K562 (cell line): ENCODE measurements at regions not wholly inside any gene's neighbourhood (a gene's known extent, or its start where the extent isn't known, plus 50 kb on each side); places are given as distances from the start of the nearest gene placed in this dataset.

Experiments
- ATAC-seq: fragments of 200-7000 bp; cut with Tn5 transposase; 3 replicates; pipeline ENCODE4 v1.9.1; 2020; ENCODE audit warnings: moderate library complexity
- BruUV-seq: library from RNA; stranded (reverse); fragments of 400-500 nt; replicated peaks from 2 replicates; lab custom pipeline; 2021; lab: Mats Ljungman, UMichigan
- CTCF ChIA-PET: fragments of 300-600 bp; formaldehyde crosslinking; extraction: SDS; loops from one replicate; lab custom pipeline; 2021; ENCODE audit warnings: low intra/inter-chr PET ratio; lab: Yijun Ruan, JAX
- POLR2A ChIA-PET: fragments of 300-600, 350-650 bp; sonication (Branson Sonifier 250); formaldehyde crosslinking; extraction: SDS; loops from one replicate; lab custom pipeline; 2021; ENCODE audit warnings: antibody characterized with exemption, inconsistent platforms; lab: Yijun Ruan, JAX
- DNase-seq, 4 experiments: peaks; one replicate each; pipeline versions ENCODE4 v3.0.0 to v3.0.0-alpha.2; 2011 to 2018; ENCODE audit warnings: low spot score in 3 of 4, mixed read lengths in 3 of 4; ENCODE audit errors: extremely low read depth in 1 of 4
- FAIRE-seq: peaks from 2 replicates; lab custom pipeline; 2011; peaks lifted over from hg19 to GRCh38; lab: Jason Lieb, UNC
- H2AFZ ChIP-seq: 2 replicates; pipeline ENCODE4 v1.6.0; 2011; ENCODE audit warnings: low read depth, low read length, control low read depth, inconsistent platforms
- H3K27ac ChIP-seq: fragments of 200-600 bp; 3 replicates; pipeline ENCODE4 v1.8.0; 2011; ENCODE audit warnings: low read depth, mild to moderate bottlenecking, control low read depth, inconsistent platforms, low read length, moderate library complexity, mixed read lengths; ENCODE audit errors: extremely low read depth
- H3K27me3 ChIP-seq, 2 experiments: fragments of 300-600 bp in 1 of 2; 2 replicates in 1 of 2; 3 replicates in 1 of 2; pipeline versions ENCODE4 v1.6.0 to v1.8.0; 2011; ENCODE audit warnings: inconsistent platforms in 2 of 2, low read length in 2 of 2, mild to moderate bottlenecking in 1 of 2, mixed read lengths in 1 of 2, moderate library complexity in 1 of 2; ENCODE audit not compliant: control insufficient read depth in 2 of 2, insufficient read depth in 2 of 2
- H3K36me3 ChIP-seq: fragments of 300-600 bp; 3 replicates; pipeline ENCODE4 v1.8.0; 2011; ENCODE audit warnings: mild to moderate bottlenecking, low read length, inconsistent platforms; ENCODE audit not compliant: control insufficient read depth, insufficient read depth
- H3K4me1 ChIP-seq, 2 experiments: fragments of 200-600 bp in 1 of 2; replicated peaks in 1 of 2; 2 replicates in 1 of 2; 3 replicates in 1 of 2; pipeline versions ENCODE4 v1.5.1 to v1.8.0; 2011; ENCODE audit warnings: inconsistent platforms in 2 of 2, low read length in 2 of 2, mild to moderate bottlenecking in 1 of 2, mixed read lengths in 1 of 2, moderate library complexity in 1 of 2; ENCODE audit not compliant: control insufficient read depth in 2 of 2, insufficient read depth in 2 of 2
- H3K4me2 ChIP-seq: 2 replicates; pipeline ENCODE4 v1.6.1; 2011; ENCODE audit warnings: low read length, control low read depth, inconsistent platforms, mixed read lengths; ENCODE audit not compliant: insufficient read depth
- H3K4me3 ChIP-seq: fragments of 200-600 bp; sonication (generic), shearing (Covaris generic); 2 replicates; pipeline ENCODE4 v1.5.1; 2016; ENCODE audit warnings: control low read depth, inconsistent platforms
- H3K79me2 ChIP-seq: fragments of 200-600 bp; 3 replicates; pipeline ENCODE4 v1.8.0; 2011; ENCODE audit warnings: low read length, inconsistent platforms; ENCODE audit not compliant: control insufficient read depth, insufficient read depth
- H3K9ac ChIP-seq, 2 experiments: 2 replicates each; pipeline versions ENCODE4 v1.6.0 to v1.6.1; 2011; ENCODE audit warnings: low read depth in 2 of 2, low read length in 2 of 2, control low read depth in 1 of 2, inconsistent platforms in 1 of 2, mild to moderate bottlenecking in 1 of 2, mixed read lengths in 1 of 2; ENCODE audit not compliant: insufficient read depth in 1 of 2
- H3K9me1 ChIP-seq: one replicate; pipeline ENCODE4 v1.6.0; 2011; ENCODE audit warnings: inconsistent platforms, mild to moderate bottlenecking, low read length, moderate library complexity; ENCODE audit not compliant: control insufficient read depth, insufficient read depth
- H3K9me3 ChIP-seq: replicated peaks from 2 replicates; pipeline ENCODE4 v1.5.1; 2011; ENCODE audit warnings: low read depth, low read length, inconsistent platforms; ENCODE audit not compliant: control insufficient read depth, insufficient read depth
- H4K20me1 ChIP-seq: replicated peaks from 2 replicates; pipeline ENCODE4 v1.6.1; 2011; ENCODE audit warnings: low read length, inconsistent platforms, mixed read lengths; ENCODE audit not compliant: control insufficient read depth, insufficient read depth
- AFF4 ChIP-seq: sonication (generic); formaldehyde crosslinking; IDR thresholded peaks from 2 replicates; pipeline ENCODE4 v1.8.0; 2023; ENCODE audit warnings: mild to moderate bottlenecking, missing genetic modification reagents
- HSF4 ChIP-seq: fragments of 250-450 bp; sonication (Bioruptor Pico); IDR thresholded peaks from 2 replicates; pipeline ENCODE4 v2.1.2; 2022; ENCODE audit warnings: mild to moderate bottlenecking, moderate library complexity, borderline replicate concordance
- KAT2B ChIP-seq: IDR thresholded peaks from one replicate; pipeline ENCODE4 v1.6.1; 2012; ENCODE audit warnings: low read depth, mild to moderate bottlenecking, control low read depth, inconsistent platforms, low read length, moderate library complexity
- MYNN ChIP-seq, 2 experiments: sonication (generic); formaldehyde crosslinking in 1 of 2; IDR thresholded peaks; 2 replicates each; pipeline versions ENCODE4 v1.5.0 to v1.6.1; 2016 to 2020; ENCODE audit warnings: antibody characterized with exemption in 1 of 2, missing genetic modification reagents in 1 of 2
- NR4A1 ChIP-seq, 2 experiments: fragments of 250-450 bp in 1 of 2; fragments of 450-650 bp in 1 of 2; sonication (Bioruptor Pico) in 1 of 2; IDR thresholded peaks; 2 replicates each; pipeline versions ENCODE4 v1.4.0 to v1.6.1; 2016 to 2020; ENCODE audit warnings: mild to moderate bottlenecking in 2 of 2, missing compliant biosample characterization in 1 of 2, missing genetic modification characterization in 1 of 2, moderate library complexity in 1 of 2
- PHF20 ChIP-seq: fragments of 450-650 bp; IDR thresholded peaks from 2 replicates; pipeline ENCODE4 v1.6.1; 2018; ENCODE audit not compliant: partially characterized antibody
- SMARCC2 ChIP-seq: fragments of 450-650 bp; IDR thresholded peaks from 2 replicates; pipeline ENCODE4 v1.6.1; 2017; ENCODE audit warnings: antibody characterized with exemption, moderate library complexity, mild to moderate bottlenecking, low read depth
- SREBF2 ChIP-seq: sonication (generic); formaldehyde crosslinking; IDR thresholded peaks from 2 replicates; pipeline ENCODE4 v1.4.0; 2020; ENCODE audit warnings: mild to moderate bottlenecking, missing genetic modification reagents
- TRIM28 ChIP-seq: fragments of 450-650 bp; IDR thresholded peaks from 2 replicates; pipeline ENCODE4 v1.6.1; 2017
- ZNF263 ChIP-seq: sonication (generic); formaldehyde crosslinking; IDR thresholded peaks from 2 replicates; pipeline ENCODE4 v1.8.0; 2022; ENCODE audit warnings: mild to moderate bottlenecking, missing genetic modification reagents, borderline replicate concordance
- whole genome bisulfite sequencing: fragments of 100-300 bp; shearing (Covaris generic); methylation state at CpG from one replicate; pipeline ENCODE4 v1.1.6; 2016; ENCODE audit warnings: low coverage, mixed read lengths; ENCODE audit not compliant: insufficient coverage; ENCODE audit errors: missing lambda C conversion rate; 5-methylcytosine and 5-hydroxymethylcytosine counted together
- in situ Hi-C: fragments of 300-500 bp; cut with MboI; formaldehyde crosslinking; loops from 4 replicates; pipeline ENCODE4 v1.15.0; 2018; ENCODE audit warnings: inconsistent platforms, mixed read lengths
- intact Hi-C: fragments of 100-400 bp; cut with micrococcal nuclease; formaldehyde crosslinking; loops from 2 replicates; pipeline ENCODE4 v1.14.2; 2022
- TF ChIP-seq, protein P1 (sequence below): sonication (generic); formaldehyde crosslinking; IDR thresholded peaks from 2 replicates; pipeline ENCODE4 v1.8.1; 2023; ENCODE audit warnings: mild to moderate bottlenecking, missing genetic modification reagents
- TF ChIP-seq, protein P2 (sequence below): fragments of 450-650 bp; formaldehyde crosslinking; IDR thresholded peaks from 2 replicates; pipeline ENCODE4 v1.4.0; 2022; ENCODE audit warnings: missing genetic modification characterization

- no peak for TF ChIP-seq ZNF263 (CRISPR knock-in tag)
- no peak for TF ChIP-seq MYNN (IDR thresholded peaks at IDR 0.05)
- no peak for TF ChIP-seq MYNN (CRISPR knock-in tag; IDR thresholded peaks at IDR 0.05)
These were observed 154.8 kb upstream of the ZNF236 start (continued) for GRCh38 chr18:76667603-76668002.

DNA sequence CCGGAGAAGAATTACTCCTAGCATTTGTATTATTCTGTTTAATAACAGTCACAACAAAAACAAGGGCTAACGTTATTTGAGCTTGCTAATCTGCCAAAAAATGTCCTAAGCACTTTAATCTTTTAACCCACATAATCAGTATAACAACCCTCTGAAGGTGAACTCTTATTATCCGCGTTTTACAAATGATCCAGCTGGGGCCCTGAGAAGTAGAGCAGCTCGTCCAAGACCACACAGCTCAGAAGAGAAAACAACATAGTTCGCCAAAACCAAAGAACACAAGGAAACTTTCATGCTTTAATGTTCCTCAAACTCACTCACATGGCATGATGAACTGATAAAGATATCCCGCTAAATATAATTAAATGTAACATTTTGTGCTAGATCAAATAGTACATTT lies 159.7 kb upstream of the ZNF236 start:
- no peaks in the 10 kb centered on the region; a peak in 1 of 5 replicates for H3K27me3 ChIP-seq
- no peak overlapping the region for H2AFZ ChIP-seq
- no peak overlapping the region for H3K4me2 ChIP-seq
- H3K79me2 ChIP-seq, result no peaks in the 10 kb centered on the region
- ATAC-seq, result no peak
- no peak overlapping the region for H3K4me3 ChIP-seq
- FAIRE-seq, result no peak
- CTCF ChIA-PET, result no interaction called here
- 0% methylated on average over 6 of the region's 7 CpGs for WGBS
- no peak overlapping the region for H3K9ac ChIP-seq
- DNase-seq, result no peak
- H3K27ac ChIP-seq, result no peak overlapping the region
- no peaks in the 10 kb centered on the region for H3K4me1 ChIP-seq
- in situ Hi-C loops (no loop called here), intact Hi-C loops (no loop called here)
- no peaks in the 10 kb centered on the region for H4K20me1 ChIP-seq
- no peaks in the 10 kb centered on the region for H3K9me1 ChIP-seq
- H3K36me3 ChIP-seq, result no peaks in the 10 kb centered on the region
- no peaks in the 10 kb centered on the region for H3K9me3 ChIP-seq
- TF ChIP-seq HSF4 (CRISPR knock-in tag), result no peak
- TF ChIP-seq PHF20, result no peak
- TF ChIP-seq TRIM28, result no peak
- TF ChIP-seq, protein P1, sequence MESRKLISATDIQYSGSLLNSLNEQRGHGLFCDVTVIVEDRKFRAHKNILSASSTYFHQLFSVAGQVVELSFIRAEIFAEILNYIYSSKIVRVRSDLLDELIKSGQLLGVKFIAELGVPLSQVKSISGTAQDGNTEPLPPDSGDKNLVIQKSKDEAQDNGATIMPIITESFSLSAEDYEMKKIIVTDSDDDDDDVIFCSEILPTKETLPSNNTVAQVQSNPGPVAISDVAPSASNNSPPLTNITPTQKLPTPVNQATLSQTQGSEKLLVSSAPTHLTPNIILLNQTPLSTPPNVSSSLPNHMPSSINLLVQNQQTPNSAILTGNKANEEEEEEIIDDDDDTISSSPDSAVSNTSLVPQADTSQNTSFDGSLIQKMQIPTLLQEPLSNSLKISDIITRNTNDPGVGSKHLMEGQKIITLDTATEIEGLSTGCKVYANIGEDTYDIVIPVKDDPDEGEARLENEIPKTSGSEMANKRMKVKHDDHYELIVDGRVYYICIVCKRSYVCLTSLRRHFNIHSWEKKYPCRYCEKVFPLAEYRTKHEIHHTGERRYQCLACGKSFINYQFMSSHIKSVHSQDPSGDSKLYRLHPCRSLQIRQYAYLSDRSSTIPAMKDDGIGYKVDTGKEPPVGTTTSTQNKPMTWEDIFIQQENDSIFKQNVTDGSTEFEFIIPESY (CRISPR knock-in tag), result no peak
- TF ChIP-seq SREBF2 (CRISPR knock-in tag), result no peak
- TF ChIP-seq, protein P2, sequence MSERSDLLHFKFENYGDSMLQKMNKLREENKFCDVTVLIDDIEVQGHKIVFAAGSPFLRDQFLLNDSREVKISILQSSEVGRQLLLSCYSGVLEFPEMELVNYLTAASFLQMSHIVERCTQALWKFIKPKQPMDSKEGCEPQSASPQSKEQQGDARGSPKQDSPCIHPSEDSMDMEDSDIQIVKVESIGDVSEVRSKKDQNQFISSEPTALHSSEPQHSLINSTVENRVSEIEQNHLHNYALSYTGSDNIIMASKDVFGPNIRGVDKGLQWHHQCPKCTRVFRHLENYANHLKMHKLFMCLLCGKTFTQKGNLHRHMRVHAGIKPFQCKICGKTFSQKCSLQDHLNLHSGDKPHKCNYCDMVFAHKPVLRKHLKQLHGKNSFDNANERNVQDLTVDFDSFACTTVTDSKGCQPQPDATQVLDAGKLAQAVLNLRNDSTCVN, result no peak
- no peak for TF ChIP-seq NR4A1 (CRISPR knock-in tag; IDR thresholded peaks at IDR 0.05)
- no peak for TF ChIP-seq NR4A1 (tag; IDR thresholded peaks at IDR 0.05)
- no peak for TF ChIP-seq AFF4
- no peak for TF ChIP-seq SMARCC2
- no peak for TF ChIP-seq KAT2B
- TF ChIP-seq, all 486 proteins: peak for 0
- no TSS peak for BruUV-seq
- POLR2A ChIA-PET, result no interaction called here
